RWPE2 (cell line): ENCODE measurements at regions not wholly inside any gene's neighbourhood (a gene's known extent, or its start where the extent isn't known, plus 50 kb on each side); places are given as distances from the start of the nearest gene placed in this dataset.

ENCODE experiments used
- ATAC-seq: fragments of 200-7000 bp; cut with Tn5 transposase; 3 replicates; pipeline ENCODE4 v1.9.1; 2021; ENCODE audit warnings: low read depth
- DNase-seq: peaks from one replicate; pipeline ENCODE4 v3.0.0-alpha.2; 2020; ENCODE audit warnings: low spot score
- H3K27ac ChIP-seq: fragments of 450-650 bp; 2 replicates; pipeline ENCODE4 v1.5.1; 2017; ENCODE audit warnings: mild to moderate bottlenecking; ENCODE audit not compliant: poor library complexity, severe bottlenecking
- H3K27me3 ChIP-seq: fragments of 250-450 bp; sonication (Bioruptor Pico); 2 replicates; pipeline ENCODE4 v1.5.1; 2021; ENCODE audit warnings: mild to moderate bottlenecking, moderate library complexity; ENCODE audit not compliant: insufficient read depth, poor library complexity, severe bottlenecking
- H3K36me3 ChIP-seq: fragments of 250-450 bp; sonication (Bioruptor Pico); 2 replicates; pipeline ENCODE4 v1.5.1; 2020; ENCODE audit warnings: low read depth, mild to moderate bottlenecking, moderate library complexity
- H3K4me1 ChIP-seq: fragments of 250-450 bp; sonication (Bioruptor Pico); 2 replicates; pipeline ENCODE4 v1.5.1; 2021; ENCODE audit warnings: mild to moderate bottlenecking, moderate library complexity; ENCODE audit not compliant: insufficient read depth, poor library complexity, severe bottlenecking
- H3K4me3 ChIP-seq: fragments of 250-450 bp; sonication (Bioruptor Pico); 2 replicates; pipeline ENCODE4 v1.5.1; 2021; ENCODE audit warnings: mild to moderate bottlenecking, moderate library complexity; ENCODE audit not compliant: severe bottlenecking
- H3K9me3 ChIP-seq: fragments of 250-450 bp; sonication (Bioruptor Pico); 2 replicates; pipeline ENCODE4 v1.5.1; 2021; ENCODE audit warnings: mild to moderate bottlenecking, moderate library complexity; ENCODE audit not compliant: severe bottlenecking
- CTCF ChIP-seq: fragments of 450-650 bp; IDR thresholded peaks from one replicate; pipeline ENCODE4 v1.5.1; 2017; ENCODE audit warnings: mild to moderate bottlenecking, moderate library complexity; ENCODE audit not compliant: poor library complexity, severe bottlenecking

GRCh38 chrX:8090482-8090881, 80.6 kb downstream of the VCX2 start:
- H3K9me3 ChIP-seq, result no peaks in the 10 kb centered on the region
- H3K27me3 ChIP-seq, result no peaks in the 10 kb centered on the region
- DNase-seq (no peak), ATAC-seq (peak; percentile 90)
- no peaks in the 10 kb centered on the region for H3K36me3 ChIP-seq
- peaks cover 14% of the 10 kb centered on the region for H3K4me1 ChIP-seq
- no peak for TF ChIP-seq CTCF
- H3K27ac ChIP-seq, result peak overlapping the region; percentile 53
- no peak overlapping the region for H3K4me3 ChIP-seq

DNA sequence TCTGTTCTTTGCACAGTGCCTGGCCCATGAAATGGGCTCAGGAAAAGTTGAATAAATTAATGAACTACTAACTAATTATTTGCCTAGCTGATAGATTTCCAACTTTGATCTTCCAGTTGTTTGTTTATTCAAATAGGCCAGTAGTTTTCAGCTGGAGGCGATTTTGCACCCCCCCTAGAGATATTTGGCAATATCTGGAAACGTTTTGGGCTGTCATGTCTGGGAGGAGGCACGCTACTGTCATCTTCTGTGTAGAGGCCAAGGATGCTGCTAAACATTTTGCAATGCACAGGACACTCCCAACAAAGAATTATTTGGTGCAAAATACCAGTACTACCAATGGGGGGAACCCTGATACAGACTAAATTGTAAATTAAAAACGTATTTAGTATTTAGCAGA, 81.9 kb downstream of the VCX2 start:
- H3K9me3 ChIP-seq, result no peaks in the 10 kb centered on the region
- no peak overlapping the region for H3K4me3 ChIP-seq
- peaks cover 14% of the 10 kb centered on the region for H3K4me1 ChIP-seq
- no peak for TF ChIP-seq CTCF
- no peak overlapping the region for H3K27ac ChIP-seq
- ATAC-seq (no peak), DNase-seq (no peak)
- no peaks in the 10 kb centered on the region for H3K36me3 ChIP-seq
- no peaks in the 10 kb centered on the region for H3K27me3 ChIP-seq

DNA sequence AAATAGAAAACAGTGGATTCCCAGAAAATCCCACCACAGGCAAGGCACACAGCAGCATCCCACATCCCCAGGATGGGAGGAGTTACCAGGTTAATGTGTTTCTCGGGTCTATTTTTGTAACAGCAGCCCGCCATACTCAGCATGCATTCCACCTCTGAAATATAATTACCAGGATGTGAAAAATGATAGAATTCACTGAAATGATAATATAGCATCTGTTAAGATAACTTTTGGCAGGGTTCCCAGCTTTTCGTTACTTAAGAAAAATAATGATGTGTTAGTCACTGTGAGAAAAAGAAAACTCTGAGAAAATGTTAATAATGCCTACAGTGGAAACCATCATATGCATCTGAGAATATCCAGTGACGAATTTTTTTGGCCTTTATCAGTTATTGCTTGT, 87.1 kb downstream of the VCX2 start:
- ATAC-seq (peak; percentile 60), DNase-seq (no peak)
- no peak for TF ChIP-seq CTCF
- H3K4me1 ChIP-seq, result peaks cover 7% of the 10 kb centered on the region
- H3K27ac ChIP-seq, result peak overlapping the region; percentile 36
- no peak overlapping the region for H3K4me3 ChIP-seq
- no peaks in the 10 kb centered on the region for H3K27me3 ChIP-seq
- H3K9me3 ChIP-seq, result no peaks in the 10 kb centered on the region
- H3K36me3 ChIP-seq, result no peaks in the 10 kb centered on the region

- DNase-seq (no peak), ATAC-seq (no peak)
- TF ChIP-seq CTCF, result no peak
- no peaks in the 10 kb centered on the region for H3K27me3 ChIP-seq
- H3K4me1 ChIP-seq, result peaks cover 7% of the 10 kb centered on the region
- H3K27ac ChIP-seq, result peak overlapping the region; percentile 36
- no peaks in the 10 kb centered on the region for H3K9me3 ChIP-seq
- H3K4me3 ChIP-seq, result no peak overlapping the region
- no peaks in the 10 kb centered on the region for H3K36me3 ChIP-seq
Observed at GRCh38 chrX:8083286-8083685, 87.8 kb downstream of the VCX2 start.

- H3K9me3 ChIP-seq, result no peaks in the 10 kb centered on the region
- H3K36me3 ChIP-seq, result no peaks in the 10 kb centered on the region
- no peaks in the 10 kb centered on the region for H3K27me3 ChIP-seq
- no peak for TF ChIP-seq CTCF
- H3K27ac ChIP-seq, result no peak overlapping the region
- DNase-seq (no peak), ATAC-seq (no peak)
- H3K4me3 ChIP-seq, result no peak overlapping the region
- no peaks in the 10 kb centered on the region for H3K4me1 ChIP-seq
Observed at GRCh38 chrX:8075636-8076035, 95.4 kb downstream of the VCX2 start.
